GM23338 (cell line): ENCODE measurements at regions not wholly inside any gene's neighbourhood (a gene's known extent, or its start where the extent isn't known, plus 50 kb on each side); places are given as distances from the start of the nearest gene placed in this dataset.

Experiments used
- ATAC-seq: fragments of 200-7000 bp; cut with Tn5 transposase; 3 replicates; pipeline ENCODE4 v1.9.1; 2020
- DNase-seq: peaks from one replicate; pipeline ENCODE4 v3.0.0-alpha.2; 2015; ENCODE audit warnings: low spot score
- H2AFZ ChIP-seq: fragments of 200-600 bp; sonication (generic); 2 replicates; pipeline ENCODE4 v1.8.0; 2016; ENCODE audit warnings: antibody characterized with exemption, mild to moderate bottlenecking, moderate library complexity
- H3F3A ChIP-seq: fragments of 200-600 bp; sonication (generic); replicated peaks from 2 replicates; pipeline ENCODE4 v1.8.0; 2017; ENCODE audit warnings: antibody characterized with exemption, mixed run types, low read depth
- H3K27ac ChIP-seq: fragments of 200-600 bp; sonication (generic); 2 replicates; pipeline ENCODE4 v1.6.1; 2016; ENCODE audit warnings: low read depth
- H3K27me3 ChIP-seq: fragments of 200-600 bp; sonication (generic); 2 replicates; pipeline ENCODE4 v1.8.0; 2016; ENCODE audit warnings: mild to moderate bottlenecking, mixed run types, moderate library complexity; ENCODE audit not compliant: insufficient read depth
- H3K36me3 ChIP-seq: fragments of 200-600 bp; sonication (generic); 2 replicates; pipeline ENCODE4 v1.8.0; 2016; ENCODE audit warnings: mild to moderate bottlenecking; ENCODE audit not compliant: insufficient read depth
- H3K4me1 ChIP-seq: fragments of 200-600 bp; sonication (generic); 2 replicates; pipeline ENCODE4 v1.8.0; 2016; ENCODE audit warnings: mild to moderate bottlenecking, moderate library complexity; ENCODE audit not compliant: insufficient read depth
- H3K4me2 ChIP-seq: fragments of 200-600 bp; sonication (generic); 2 replicates; pipeline ENCODE4 v1.7.1; 2017; ENCODE audit warnings: mixed run types
- H3K4me3 ChIP-seq: fragments of 200-600 bp; sonication (generic); 2 replicates; pipeline ENCODE4 v1.6.1; 2016; ENCODE audit warnings: mixed run types
- H3K79me2 ChIP-seq: fragments of 200-600 bp; sonication (generic); replicated peaks from 2 replicates; pipeline ENCODE4 v1.8.0; 2017; ENCODE audit warnings: mild to moderate bottlenecking; ENCODE audit not compliant: insufficient read depth
- H3K9me2 ChIP-seq: fragments of 200-600 bp; sonication (generic); 2 replicates; pipeline ENCODE4 v1.8.0; 2017; ENCODE audit not compliant: insufficient read depth
- H4K20me1 ChIP-seq: fragments of 200-600 bp; sonication (generic); replicated peaks from 2 replicates; pipeline ENCODE4 v1.8.0; 2017; ENCODE audit warnings: mild to moderate bottlenecking; ENCODE audit not compliant: insufficient read depth
- H3K27ac Mint-ChIP-seq: 2 replicates; pipeline ENCODE4 v1.8.0; 2020; ENCODE audit warnings: inconsistent platforms, mild to moderate bottlenecking, moderate library complexity, mixed read lengths
- H3K27me3 Mint-ChIP-seq: 3 replicates; pipeline ENCODE4 v1.8.0; 2022; ENCODE audit warnings: low read depth, mild to moderate bottlenecking, moderate library complexity, mixed read lengths, inconsistent platforms; ENCODE audit not compliant: insufficient read depth, poor library complexity
- H3K36me3 Mint-ChIP-seq: 3 replicates; pipeline ENCODE4 v1.8.0; 2021; ENCODE audit warnings: low read depth, mild to moderate bottlenecking, inconsistent platforms, moderate library complexity, mixed read lengths
- H3K4me1 Mint-ChIP-seq: 3 replicates; pipeline ENCODE4 v1.8.0; 2020; ENCODE audit warnings: mild to moderate bottlenecking, inconsistent platforms, mixed read lengths
- H3K4me3 Mint-ChIP-seq: 3 replicates; pipeline ENCODE4 v1.8.0; 2021; ENCODE audit warnings: moderate library complexity, mild to moderate bottlenecking, inconsistent platforms, mixed read lengths
- H3K9me3 Mint-ChIP-seq: 3 replicates; pipeline ENCODE4 v1.8.0; 2020; ENCODE audit warnings: moderate library complexity, mild to moderate bottlenecking, inconsistent platforms, mixed read lengths
- CREB1 ChIP-seq: fragments of 250-450 bp; sonication (Bioruptor Pico); IDR thresholded peaks from 2 replicates; pipeline ENCODE4 v1.5.0; 2020; ENCODE audit warnings: low read depth, mild to moderate bottlenecking, moderate library complexity
- ETS1 ChIP-seq: IDR thresholded peaks from 2 replicates; pipeline ENCODE4 v1.6.1; 2016; ENCODE audit warnings: antibody characterized with exemption
- EZH2 ChIP-seq: fragments of 200-600 bp; sonication (generic); IDR thresholded peaks from one replicate; pipeline ENCODE4 v1.8.0; 2017; ENCODE audit warnings: antibody characterized with exemption, mild to moderate bottlenecking, low read depth; ENCODE audit not compliant: unreplicated experiment
- EZH2phosphoT487 ChIP-seq: fragments of 200-600 bp; sonication (generic); IDR thresholded peaks from one replicate; pipeline ENCODE4 v1.8.1; 2018; ENCODE audit warnings: antibody characterized with exemption; ENCODE audit not compliant: unreplicated experiment
- JUNB ChIP-seq: IDR thresholded peaks from one replicate; pipeline ENCODE4 v1.6.1; 2016; ENCODE audit warnings: antibody characterized with exemption; ENCODE audit not compliant: unreplicated experiment
- POLR2AphosphoS5 ChIP-seq: IDR thresholded peaks from 2 replicates; pipeline ENCODE4 v1.6.1; 2016; ENCODE audit warnings: antibody characterized with exemption, low read depth
- REST ChIP-seq: IDR thresholded peaks from one replicate; pipeline ENCODE4 v1.6.1; 2018; ENCODE audit warnings: antibody characterized with exemption; ENCODE audit not compliant: unreplicated experiment
- STAT1 ChIP-seq: IDR thresholded peaks from one replicate; pipeline ENCODE4 v1.6.1; 2016; ENCODE audit warnings: antibody characterized with exemption; ENCODE audit not compliant: unreplicated experiment
- ZNF114 ChIP-seq: fragments of 250-450 bp; sonication (Bioruptor Pico); IDR thresholded peaks from 2 replicates; pipeline ENCODE4 v1.5.0; 2020; ENCODE audit warnings: mild to moderate bottlenecking, moderate library complexity
- ZNF331 ChIP-seq: fragments of 250-450 bp; sonication (Bioruptor Pico); IDR thresholded peaks from 2 replicates; pipeline ENCODE4 v1.5.0; 2020; ENCODE audit warnings: low read depth, mild to moderate bottlenecking, moderate library complexity
- ZNF462 ChIP-seq: fragments of 250-450 bp; sonication (Bioruptor Pico); IDR thresholded peaks from 2 replicates; pipeline ENCODE4 v1.5.0; 2020; ENCODE audit warnings: mild to moderate bottlenecking, moderate library complexity

- TF ChIP-seq EZH2phosphoT487 = no peak
- TF ChIP-seq ZNF331 (CRISPR knock-in tag) = no peak
- no peak for TF ChIP-seq ZNF462 (CRISPR knock-in tag)
- TF ChIP-seq STAT1 = no peak
- no peak for TF ChIP-seq CREB1
Observed at GRCh38 chr14:100660882-100661635, 65.6 kb upstream of the DLK1 start (continued).

- H3K4me2 ChIP-seq = no peak overlapping the region
- DNase-seq (peak; percentile 78), ATAC-seq (peak; percentile 54)
- Mint-ChIP-seq H3K9me3 (no peaks in the 10 kb centered on the region), H3K27me3 (no peaks in the 10 kb centered on the region), H3K27ac (no peak overlapping the region), H3K4me1 (peaks cover 5% of the 10 kb centered on the region), H3K36me3 (no peaks in the 10 kb centered on the region), H3K4me3 (no peak overlapping the region)
- no peaks in the 10 kb centered on the region for H3K9me2 ChIP-seq
- H3F3A ChIP-seq = no peaks in the 10 kb centered on the region
- H3K79me2 ChIP-seq = no peaks in the 10 kb centered on the region
- no peak overlapping the region for H3K27ac ChIP-seq
- no peak overlapping the region for H3K4me3 ChIP-seq
- no peaks in the 10 kb centered on the region for H3K36me3 ChIP-seq
- H2AFZ ChIP-seq = no peak overlapping the region
- no peaks in the 10 kb centered on the region for H3K4me1 ChIP-seq
- H4K20me1 ChIP-seq = no peaks in the 10 kb centered on the region
- H3K27me3 ChIP-seq = no peaks in the 10 kb centered on the region
- TF ChIP-seq ETS1 = no peak
- no peak for TF ChIP-seq JUNB
- no peak for TF ChIP-seq EZH2
- peak; percentile 57 for TF ChIP-seq REST
- no peak for TF ChIP-seq POLR2AphosphoS5
- TF ChIP-seq ZNF114 (CRISPR knock-in tag) = no peak
- no peak for TF ChIP-seq CREB1
Observed at GRCh38 chr14:100662879-100663760, 63.6 kb upstream of the DLK1 start.
